ENCODE measurements at regions not wholly inside any gene's neighbourhood (a gene's known extent, or its start where the extent isn't known, plus 50 kb on each side); places are given as distances from the start of the nearest gene placed in this dataset.
"Not testable (repeated sequence)": the region's sequence is repeated elsewhere in the genome, so short reads cannot be mapped to it uniquely, and the experiment has no call there.

GRCh38 chr3:80978216-80978969 lies 783.1 kb downstream of the GBE1 start:
- no peak for DNase-seq (ENCODE audit: low spot score)
- TF ChIP-seq CTCF (IDR thresholded peaks at IDR 0.05; ENCODE audit: extremely low read depth, missing control alignments) = no peak

DNA sequence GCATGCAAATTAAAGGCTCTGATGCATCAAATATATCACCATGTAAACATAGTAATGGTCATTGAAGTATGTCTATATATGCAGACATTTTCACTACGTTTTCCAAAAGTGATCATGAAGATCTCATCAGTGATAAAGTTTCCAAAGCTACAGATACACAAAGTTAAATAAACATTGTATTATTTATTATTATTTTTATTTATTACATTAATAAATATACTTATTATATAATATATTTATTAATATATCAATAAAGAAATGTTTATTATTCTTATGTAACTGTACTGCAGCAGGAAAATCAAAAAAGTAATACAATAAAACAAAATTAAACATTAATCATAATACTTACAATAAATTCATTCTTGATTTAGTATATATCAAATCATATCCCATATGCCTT lies 791.2 kb downstream of the GBE1 start:
- no peak for TF ChIP-seq CTCF (IDR thresholded peaks at IDR 0.05; ENCODE audit: extremely low read depth, missing control alignments)
- DNase-seq (ENCODE audit: low spot score) = no peak

DNA sequence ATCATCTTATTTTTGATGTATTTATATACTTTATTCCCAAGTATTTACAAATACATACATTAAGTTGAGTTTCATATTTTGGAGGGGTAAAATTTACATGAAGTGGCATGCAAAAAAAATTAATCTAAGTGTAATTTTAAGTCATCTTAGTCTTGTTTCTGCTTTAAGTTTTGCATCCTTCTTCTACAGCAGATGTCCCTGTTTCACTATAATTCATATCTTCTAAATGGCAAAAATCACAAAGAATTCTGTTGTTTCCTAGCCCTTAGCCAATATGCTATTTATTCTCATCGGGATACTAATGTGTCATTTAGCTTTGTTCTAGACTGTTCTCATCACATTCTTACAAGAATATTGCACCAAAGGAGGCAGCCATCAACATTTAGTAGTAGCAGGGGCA lies 831.9 kb downstream of the GBE1 start:
- DNase-seq (ENCODE audit: low spot score) = no peak
- TF ChIP-seq CTCF (IDR thresholded peaks at IDR 0.05; ENCODE audit: extremely low read depth, missing control alignments) = no peak

GRCh38 chr3:80914854-80915253 lies 846.6 kb downstream of the GBE1 start:
- DNase-seq (ENCODE audit: low spot score) = no peak
- no peak for TF ChIP-seq CTCF (IDR thresholded peaks at IDR 0.05; ENCODE audit: extremely low read depth, missing control alignments)

GRCh38 chr3:80898211-80898610 lies 863.2 kb downstream of the GBE1 start:
- DNase-seq (ENCODE audit: low spot score) = no peak
- TF ChIP-seq CTCF (IDR thresholded peaks at IDR 0.05; ENCODE audit: extremely low read depth, missing control alignments) = no peak

DNA sequence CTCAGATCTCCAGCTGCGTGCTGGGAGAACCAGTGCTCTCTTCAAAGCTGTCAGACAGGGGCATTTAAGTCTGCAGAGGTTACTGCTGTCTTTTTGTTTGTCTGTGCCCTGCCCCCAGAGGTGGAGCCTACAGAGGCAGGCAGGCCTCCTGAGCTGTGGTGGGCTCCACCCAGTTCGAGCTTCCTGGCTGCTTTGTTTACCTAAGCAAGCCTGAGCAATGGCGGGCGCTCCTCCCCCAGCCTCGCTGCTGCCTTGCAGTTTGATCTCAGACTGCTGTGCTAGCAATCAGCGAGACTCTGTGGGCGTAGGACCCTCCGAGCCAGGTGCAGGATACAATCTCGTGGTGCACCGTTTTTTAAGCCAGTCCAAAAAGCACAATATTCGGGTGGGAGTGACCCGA lies 864.4 kb downstream of the GBE1 start:
- not testable (repeated sequence) for DNase-seq (ENCODE audit: low spot score)

DNA sequence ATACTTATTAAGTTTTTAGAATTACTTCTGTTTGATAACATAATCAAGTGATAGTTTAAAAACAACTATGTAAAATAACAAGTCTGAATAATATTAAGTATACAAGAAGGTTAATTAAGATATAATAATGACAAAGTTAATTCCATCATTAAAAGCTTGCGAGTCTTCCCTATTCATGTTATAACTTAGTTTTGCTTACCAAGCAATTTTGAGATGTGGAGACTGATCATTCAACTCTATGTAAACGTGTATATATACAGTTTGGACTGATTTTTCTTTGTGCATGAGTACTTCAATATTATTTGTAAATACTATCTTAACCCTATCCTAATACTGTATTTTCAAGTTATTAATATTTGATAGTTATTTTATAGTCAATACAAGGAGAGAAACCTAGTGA lies 870.9 kb downstream of the GBE1 start:
- no peak for DNase-seq (ENCODE audit: low spot score)
- no peak for TF ChIP-seq CTCF (IDR thresholded peaks at IDR 0.05; ENCODE audit: extremely low read depth, missing control alignments)

DNA sequence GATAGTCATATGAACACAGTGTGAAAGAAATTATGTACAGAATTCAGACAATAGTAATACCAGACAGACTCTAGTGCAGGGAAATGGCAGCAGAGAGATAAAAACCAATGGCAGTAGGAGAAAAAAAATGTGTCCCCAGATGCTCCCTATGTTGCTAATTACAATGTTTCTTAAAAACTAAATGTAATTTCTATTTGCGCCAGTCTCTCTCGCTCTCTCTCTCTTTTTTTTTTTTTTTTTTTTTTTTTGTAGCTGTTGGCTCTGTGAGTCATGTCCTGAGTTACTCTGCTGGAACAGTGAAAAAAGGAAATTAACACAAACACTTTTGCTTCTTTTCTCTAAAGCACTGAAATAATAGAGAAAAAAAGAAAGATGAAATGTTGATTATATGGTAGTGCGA lies 871.9 kb downstream of the GBE1 start:
- DNase-seq (ENCODE audit: low spot score) = no peak
- TF ChIP-seq CTCF (IDR thresholded peaks at IDR 0.05; ENCODE audit: extremely low read depth, missing control alignments) = no peak

All from GM20000 (cell line).